Fibroblast of mammary gland (primary cell): ENCODE measurements at regions not wholly inside any gene's neighbourhood (a gene's known extent, or its start where the extent isn't known, plus 50 kb on each side); places are given as distances from the start of the nearest gene placed in this dataset.
"Not testable (repeated sequence)": the region's sequence is repeated elsewhere in the genome, so short reads cannot be mapped to it uniquely, and the experiment has no call there.

Source experiments
- DNase-seq: peaks from one replicate; pipeline ENCODE4 v3.0.0-alpha.2; 2010; ENCODE audit warnings: low read depth
- H3K4me3 ChIP-seq: 2 replicates; pipeline ENCODE4 v1.5.1; 2011; ENCODE audit warnings: low read depth, mild to moderate bottlenecking, low read length, moderate library complexity; ENCODE audit not compliant: control insufficient read depth
- CTCF ChIP-seq: conservative IDR thresholded peaks from 2 replicates; pipeline ENCODE4 v1.5.1; 2011; ENCODE audit warnings: low read depth, low read length, inconsistent platforms; ENCODE audit not compliant: control insufficient read depth, insufficient read depth

- H3K4me3 ChIP-seq = no peak overlapping the region
- TF ChIP-seq CTCF = no peak
- peak; percentile 46 for DNase-seq
Observed at GRCh38 chr12:92063641-92064040, 82.0 kb downstream of the BTG1 start.

DNA sequence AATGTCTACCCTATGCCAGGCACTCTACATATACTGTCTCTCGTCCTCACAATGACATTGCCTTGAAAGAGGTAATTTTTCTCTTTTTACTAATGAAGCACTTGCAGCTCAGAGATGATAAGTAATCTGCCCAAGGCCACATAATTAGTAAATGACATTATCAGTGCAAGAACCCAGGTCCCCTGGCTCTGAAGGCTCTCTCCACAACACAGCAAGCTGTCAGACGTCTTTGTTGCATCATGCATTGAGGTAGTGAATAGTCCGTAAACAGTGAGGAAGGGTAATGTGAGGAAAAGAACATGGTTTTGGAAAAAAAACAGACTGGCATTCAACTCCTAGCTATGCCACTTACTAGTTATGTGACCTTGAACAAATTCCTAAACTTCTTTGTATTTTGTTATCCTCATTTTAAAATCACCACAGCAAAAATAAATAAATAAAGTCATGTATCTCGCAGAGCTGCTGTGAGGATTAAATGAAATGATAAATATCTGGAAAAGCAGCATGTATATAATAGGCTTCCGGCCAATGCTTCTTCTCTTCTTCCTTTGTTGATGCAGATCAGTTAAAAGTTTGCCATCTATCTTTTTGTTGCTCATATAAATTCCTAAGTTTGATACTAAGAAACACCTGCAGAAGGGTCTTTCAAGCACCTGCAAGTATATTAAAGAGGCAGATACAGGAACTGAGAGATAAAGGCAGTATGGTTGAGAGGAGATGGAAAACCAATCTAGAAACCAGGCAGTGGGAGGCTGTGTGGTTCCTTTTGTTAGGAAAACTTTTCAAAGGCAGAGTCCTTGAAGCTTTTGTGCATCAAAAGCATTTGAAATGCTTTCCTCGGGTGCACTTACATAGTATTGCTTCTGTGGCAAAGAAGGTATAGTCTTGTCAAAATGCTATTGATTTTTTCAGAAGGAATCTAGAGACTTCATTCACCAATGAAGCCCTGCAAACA is 82.8 kb downstream of the BTG1 start:
- no peak for TF ChIP-seq CTCF
- H3K4me3 ChIP-seq = no peak overlapping the region
- no peak for DNase-seq

DNA sequence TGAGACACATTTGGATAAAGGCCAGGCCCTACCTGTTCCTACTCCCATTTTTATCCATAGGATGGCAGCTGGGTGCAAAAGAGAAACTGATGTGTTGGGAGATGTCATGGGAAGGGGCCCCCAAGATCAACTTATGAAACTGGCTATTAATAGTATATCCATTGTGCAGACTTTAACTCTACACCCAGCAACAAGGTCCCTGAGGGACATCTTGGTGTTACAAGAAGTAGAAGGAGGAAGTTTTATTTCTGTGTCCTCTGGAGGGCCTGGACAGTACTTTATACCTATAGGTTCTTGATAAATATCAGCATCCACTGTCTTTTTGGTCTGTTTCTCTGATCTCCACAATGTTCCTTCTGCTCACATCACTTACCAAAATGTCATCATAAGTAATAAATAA is 84.6 kb downstream of the BTG1 start:
- TF ChIP-seq CTCF = no peak
- no peak for DNase-seq
- H3K4me3 ChIP-seq = no peak overlapping the region

DNA sequence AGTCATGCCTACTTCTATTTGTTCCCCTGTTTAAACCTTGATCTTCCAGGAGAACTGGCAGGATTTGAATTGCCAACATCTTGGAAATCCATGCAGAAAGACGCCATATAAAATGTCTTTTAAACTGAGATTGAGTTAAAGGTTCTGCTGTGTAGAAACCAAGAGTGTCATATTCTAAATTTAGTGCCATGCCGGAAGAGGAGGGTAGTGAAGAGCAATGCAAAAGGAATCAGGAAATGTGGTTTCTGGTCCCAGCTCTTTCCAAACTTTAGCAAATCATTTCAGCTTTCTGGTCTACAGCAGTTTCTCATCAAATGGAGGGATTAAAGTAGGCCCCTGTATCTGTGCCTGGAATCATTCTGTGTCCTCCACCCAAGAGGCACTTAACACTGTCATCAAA is 85.7 kb downstream of the BTG1 start:
- peak; percentile 79 for DNase-seq
- no peak for TF ChIP-seq CTCF
- H3K4me3 ChIP-seq = no peak overlapping the region

DNA sequence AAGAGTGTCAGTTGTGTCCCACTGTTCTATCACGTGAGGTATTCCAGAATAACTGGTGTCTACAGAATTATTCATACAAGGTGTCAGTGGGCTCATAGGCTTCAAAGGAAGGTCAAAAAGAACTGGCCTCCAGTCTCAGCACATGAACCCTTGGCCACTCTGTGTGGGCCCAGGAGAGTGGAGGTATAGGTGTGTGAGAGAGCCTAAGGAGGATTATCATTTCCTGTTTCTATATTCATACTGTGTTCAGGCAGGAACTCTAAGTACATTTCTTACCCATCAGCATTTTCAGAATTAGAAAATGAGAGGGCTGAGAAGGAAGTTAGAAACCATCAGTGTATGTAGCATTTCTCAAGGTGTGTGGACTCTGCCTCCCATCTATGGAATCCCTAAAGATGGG is 87.0 kb downstream of the BTG1 start:
- DNase-seq = no peak
- H3K4me3 ChIP-seq = no peak overlapping the region
- TF ChIP-seq CTCF = no peak

DNA sequence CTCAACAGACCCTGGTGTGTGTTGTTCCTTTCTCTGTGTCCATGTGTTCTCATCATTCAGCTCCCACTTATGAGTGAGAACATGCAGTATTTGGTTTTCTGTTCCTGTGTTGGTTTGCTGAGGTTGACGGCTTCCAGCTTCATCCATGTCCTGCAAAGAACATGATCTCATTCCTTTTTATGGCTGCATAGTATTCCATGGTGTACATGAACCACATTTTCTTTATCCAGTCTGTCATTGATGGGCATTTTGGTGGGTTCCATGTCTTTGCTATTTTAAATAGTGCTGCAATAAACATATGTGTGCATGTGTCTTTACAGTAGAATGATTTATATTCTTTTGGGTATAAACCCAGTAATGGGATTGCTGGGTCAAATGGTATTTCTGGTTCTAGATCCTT is 88.9 kb downstream of the BTG1 start:
- not testable (repeated sequence) for H3K4me3 ChIP-seq, DNase-seq

DNA sequence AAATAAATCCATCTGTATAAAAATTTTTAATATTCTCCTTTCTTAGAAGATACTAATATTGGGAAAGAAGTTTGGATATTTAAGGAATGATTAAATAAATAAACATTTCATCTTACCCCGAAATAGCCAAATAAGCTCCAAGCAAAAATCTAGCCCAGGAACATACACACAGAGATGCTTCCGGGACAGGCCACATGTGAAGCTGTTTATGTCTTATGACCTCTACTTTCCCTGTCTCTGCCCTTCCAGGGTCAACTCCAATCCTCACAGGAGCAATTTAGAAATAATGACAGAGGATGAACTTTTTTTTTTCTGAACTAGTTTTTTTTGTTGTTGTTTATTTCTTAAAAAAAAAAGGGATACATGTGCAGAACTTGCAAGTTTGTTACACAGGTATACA is 89.4 kb downstream of the BTG1 start:
- no peak for DNase-seq
- TF ChIP-seq CTCF = no peak
- no peak overlapping the region for H3K4me3 ChIP-seq
